Esophagus muscularis mucosa (tissue), 4 donors: ENCODE measurements at regions not wholly inside any gene's neighbourhood (a gene's known extent, or its start where the extent isn't known, plus 50 kb on each side); places are given as distances from the start of the nearest gene placed in this dataset.

Experiments
- DNase-seq: peaks from one replicate; pipeline ENCODE4 v3.0.0-alpha.2; 2017; ENCODE audit errors: extremely low spot score
- H3K27ac ChIP-seq, 4 donors: fragments of 200-600 bp; sonication (generic); replicated peaks in 1 of 4; 1 replicate in 3 of 4; 2 replicates in 1 of 4; pipeline ENCODE4 v1.5.1; 2016 to 2019; ENCODE audit warnings: mild to moderate bottlenecking in 1 of 4
- H3K27me3 ChIP-seq, 4 donors: fragments of 200-600 bp; sonication (generic); one replicate each; pipeline versions ENCODE4 v1.5.1 to v1.6.0; 2016 to 2019
- H3K36me3 ChIP-seq, 4 donors: fragments of 200-600 bp; sonication (generic); one replicate each; pipeline ENCODE4 v1.5.1; 2016 to 2019
- H3K4me1 ChIP-seq, 4 donors: fragments of 200-600 bp; sonication (generic); one replicate each; pipeline ENCODE4 v1.5.1; 2016 to 2019
- H3K4me3 ChIP-seq, 4 donors: fragments of 200-600 bp; sonication (generic); 1 replicate in 2 of 4; 2 replicates in 2 of 4; pipeline ENCODE4 v1.5.1; 2016 to 2019; ENCODE audit warnings: mild to moderate bottlenecking in 4 of 4, moderate library complexity in 1 of 4
- H3K9me3 ChIP-seq, 4 donors: fragments of 200-600 bp; sonication (generic); 1 replicate in 3 of 4; 2 replicates in 1 of 4; pipeline ENCODE4 v1.5.1; 2016 to 2019
- EP300 ChIP-seq: sonication (generic); formaldehyde crosslinking; IDR thresholded peaks from one replicate; pipeline ENCODE4 v1.6.1; 2017; ENCODE audit warnings: antibody characterized with exemption
- POLR2A ChIP-seq: fragments of 450-650 bp; IDR thresholded peaks from one replicate; pipeline ENCODE4 v1.6.1; 2017; ENCODE audit warnings: antibody characterized with exemption, moderate library complexity, mild to moderate bottlenecking, low read depth
- POLR2AphosphoS5 ChIP-seq, 2 donors: sonication (generic); formaldehyde crosslinking; IDR thresholded peaks; one replicate each; pipeline ENCODE4 v1.6.1; 2017; ENCODE audit warnings: antibody characterized with exemption in 2 of 2
- WGBS: methylation state at CpG from one replicate; pipeline ENCODE4 v1.1.5; 2018; 5-methylcytosine and 5-hydroxymethylcytosine counted together
- intact Hi-C: fragments of 100-400 bp; cut with DNase I; formaldehyde crosslinking; loops from one replicate; pipeline ENCODE4 v1.15.1; 2023
- TF ChIP-seq, protein P1 (sequence below), 3 experiments: fragments of 200-600 bp in 2 of 3; fragments of 450-650 bp in 1 of 3; sonication (generic) in 2 of 3; IDR thresholded peaks; one replicate each; pipeline ENCODE4 v1.5.1; 2017 to 2019; ENCODE audit warnings: antibody characterized with exemption in 3 of 3, mild to moderate bottlenecking in 2 of 3, moderate library complexity in 1 of 3

DNA sequence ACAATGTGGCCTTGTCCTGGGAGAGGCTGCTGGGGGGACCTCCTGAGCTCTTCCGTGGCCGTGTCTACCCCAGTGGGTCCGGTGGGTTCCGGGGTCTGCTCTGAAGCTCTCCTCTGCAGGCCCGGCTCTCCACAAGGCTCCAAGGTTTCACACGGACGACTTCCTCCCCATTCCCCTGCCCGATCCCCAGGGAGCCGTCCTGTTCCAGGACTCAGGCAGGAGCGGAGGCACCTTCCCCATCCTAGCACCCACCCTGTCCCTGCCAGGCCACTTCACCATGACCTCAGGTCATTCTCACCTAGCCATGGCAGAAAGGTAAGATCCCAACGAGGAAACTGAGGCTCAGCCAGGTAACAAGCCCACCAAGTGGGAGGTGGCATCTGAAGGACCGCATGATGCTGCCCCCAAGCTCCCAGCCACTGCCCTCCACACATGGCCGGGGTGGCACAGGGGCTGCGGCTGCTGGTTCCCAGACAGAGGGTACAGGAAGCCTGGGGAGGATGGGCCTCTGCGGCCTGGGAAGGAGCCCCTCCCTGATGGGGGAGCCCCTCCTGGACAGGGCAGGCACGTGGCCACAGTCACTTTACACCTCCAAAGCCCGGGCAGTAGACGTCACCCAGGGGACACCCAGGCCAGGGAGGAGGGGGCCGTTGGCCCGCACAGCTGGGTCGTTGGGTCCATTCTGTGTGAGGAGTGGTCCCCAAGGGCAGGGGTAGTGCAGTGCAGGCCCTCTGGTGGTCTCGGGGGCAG, 274.0 kb downstream of the NDUFA10 start:
- TF ChIP-seq, protein P1, sequence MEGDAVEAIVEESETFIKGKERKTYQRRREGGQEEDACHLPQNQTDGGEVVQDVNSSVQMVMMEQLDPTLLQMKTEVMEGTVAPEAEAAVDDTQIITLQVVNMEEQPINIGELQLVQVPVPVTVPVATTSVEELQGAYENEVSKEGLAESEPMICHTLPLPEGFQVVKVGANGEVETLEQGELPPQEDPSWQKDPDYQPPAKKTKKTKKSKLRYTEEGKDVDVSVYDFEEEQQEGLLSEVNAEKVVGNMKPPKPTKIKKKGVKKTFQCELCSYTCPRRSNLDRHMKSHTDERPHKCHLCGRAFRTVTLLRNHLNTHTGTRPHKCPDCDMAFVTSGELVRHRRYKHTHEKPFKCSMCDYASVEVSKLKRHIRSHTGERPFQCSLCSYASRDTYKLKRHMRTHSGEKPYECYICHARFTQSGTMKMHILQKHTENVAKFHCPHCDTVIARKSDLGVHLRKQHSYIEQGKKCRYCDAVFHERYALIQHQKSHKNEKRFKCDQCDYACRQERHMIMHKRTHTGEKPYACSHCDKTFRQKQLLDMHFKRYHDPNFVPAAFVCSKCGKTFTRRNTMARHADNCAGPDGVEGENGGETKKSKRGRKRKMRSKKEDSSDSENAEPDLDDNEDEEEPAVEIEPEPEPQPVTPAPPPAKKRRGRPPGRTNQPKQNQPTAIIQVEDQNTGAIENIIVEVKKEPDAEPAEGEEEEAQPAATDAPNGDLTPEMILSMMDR (IDR thresholded peaks at IDR 0.05) = no peak
- TF ChIP-seq POLR2A (no peak), EP300 (no peak), POLR2AphosphoS5 (IDR thresholded peaks at IDR 0.05) (no peak)
- no peaks in the 10 kb centered on the region for H3K27me3 ChIP-seq
- no peak overlapping the region for H3K4me3 ChIP-seq
- no peaks in the 10 kb centered on the region for H3K9me3 ChIP-seq
- no peak for DNase-seq
- intact Hi-C loops = no loop called here
- H3K27ac ChIP-seq = no peak overlapping the region
- peaks cover 0 to 14% (median 13%) of the 10 kb centered on the region in 4 donors for H3K4me1 ChIP-seq
- H3K36me3 ChIP-seq = no peaks in the 10 kb centered on the region
- WGBS = 81% methylated on average over 10 of the region's 22 CpGs

DNA sequence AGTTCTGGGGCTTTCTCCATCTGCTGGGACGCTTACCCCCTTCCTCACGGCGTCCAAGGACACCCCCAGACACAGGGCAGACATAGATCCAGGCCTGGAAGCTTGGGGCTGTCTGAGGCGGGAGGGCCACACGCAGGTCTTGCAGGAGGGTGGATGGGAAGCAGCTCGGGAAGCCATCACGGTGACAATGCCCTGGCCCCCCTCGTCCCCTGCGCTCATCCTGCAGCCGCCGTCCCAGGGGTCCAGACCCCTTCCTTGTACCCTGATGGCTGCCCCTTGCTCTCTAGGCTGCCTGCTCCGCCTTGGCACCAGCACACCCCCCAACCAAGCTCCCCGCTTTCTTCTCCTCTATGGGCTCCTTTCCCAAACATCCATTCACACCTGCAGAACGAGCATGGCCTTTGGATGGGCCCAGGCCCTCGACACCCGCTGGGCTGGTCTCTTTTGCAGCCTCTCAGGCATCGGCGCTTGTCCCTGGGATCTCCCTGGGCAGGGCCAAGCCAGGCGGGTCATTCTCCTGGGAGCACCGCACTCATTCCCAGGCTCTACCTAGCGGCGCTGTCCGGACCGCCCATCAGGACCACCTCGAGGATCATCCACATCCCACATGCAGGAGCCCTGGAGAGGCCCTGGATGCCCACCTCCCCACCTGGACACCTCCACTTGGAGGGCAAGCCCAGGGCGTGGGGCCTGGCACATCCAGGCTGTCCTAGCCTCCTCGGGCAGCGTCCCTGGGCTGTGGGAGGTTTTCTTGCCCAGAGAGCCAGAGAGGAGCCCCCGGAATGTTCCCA, 274.9 kb downstream of the NDUFA10 start:
- no peaks in the 10 kb centered on the region for H3K36me3 ChIP-seq
- no peak for DNase-seq
- H3K27me3 ChIP-seq = no peaks in the 10 kb centered on the region
- WGBS = 89% methylated on average over 22 of the region's 29 CpGs
- no peak overlapping the region for H3K4me3 ChIP-seq
- peaks cover 0 to 13% (median 13%) of the 10 kb centered on the region in 4 donors for H3K4me1 ChIP-seq
- no peak for TF ChIP-seq POLR2AphosphoS5 (IDR thresholded peaks at IDR 0.05)
- TF ChIP-seq POLR2A = no peak
- TF ChIP-seq EP300 = no peak
- TF ChIP-seq, protein P1 (IDR thresholded peaks at IDR 0.05) = no peak
- intact Hi-C loops = no loop called here
- H3K9me3 ChIP-seq = no peaks in the 10 kb centered on the region
- H3K27ac ChIP-seq = no peak overlapping the region

DNA sequence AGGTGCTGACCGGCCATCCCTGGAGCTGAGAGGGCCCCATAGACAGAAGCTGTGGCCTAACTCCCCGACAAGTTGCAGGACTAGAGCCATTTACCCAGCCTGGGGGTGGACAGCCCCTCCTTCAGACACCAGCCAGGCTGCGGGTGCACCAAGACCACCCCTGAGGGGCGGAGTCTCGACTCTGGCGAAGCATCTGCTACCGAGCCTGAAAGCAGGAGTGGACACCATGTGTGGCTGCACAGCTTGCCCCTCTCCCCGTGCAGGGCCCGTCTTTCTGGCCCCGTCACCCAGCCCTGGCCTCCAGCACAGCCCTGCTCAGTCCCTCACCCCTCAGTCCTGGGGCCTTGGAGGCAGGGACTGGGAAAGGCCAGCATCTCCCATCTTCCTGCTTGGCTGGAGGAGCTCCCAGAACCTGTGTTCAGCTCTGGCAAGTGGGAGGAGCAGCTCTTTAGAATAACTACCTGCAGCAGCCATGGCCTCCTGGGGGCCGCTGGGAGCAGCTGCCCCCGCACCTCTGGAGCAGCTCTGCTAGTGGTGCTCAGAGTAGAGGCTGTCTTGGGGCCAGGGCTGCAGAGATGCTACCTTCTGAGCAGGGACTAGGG, 275.8 kb downstream of the NDUFA10 start:
- no peaks in the 10 kb centered on the region for H3K27me3 ChIP-seq
- H3K9me3 ChIP-seq = no peaks in the 10 kb centered on the region
- intact Hi-C loops = no loop called here
- WGBS = 81% methylated on average over 7 of the region's 12 CpGs
- TF ChIP-seq, protein P1 (IDR thresholded peaks at IDR 0.05) = no peak
- no peak for TF ChIP-seq POLR2A
- no peaks in the 10 kb centered on the region for H3K36me3 ChIP-seq
- peaks cover 0 to 13% (median 13%) of the 10 kb centered on the region in 4 donors for H3K4me1 ChIP-seq
- H3K4me3 ChIP-seq = no peak overlapping the region
- no peak for DNase-seq
- H3K27ac ChIP-seq = no peak overlapping the region

DNA sequence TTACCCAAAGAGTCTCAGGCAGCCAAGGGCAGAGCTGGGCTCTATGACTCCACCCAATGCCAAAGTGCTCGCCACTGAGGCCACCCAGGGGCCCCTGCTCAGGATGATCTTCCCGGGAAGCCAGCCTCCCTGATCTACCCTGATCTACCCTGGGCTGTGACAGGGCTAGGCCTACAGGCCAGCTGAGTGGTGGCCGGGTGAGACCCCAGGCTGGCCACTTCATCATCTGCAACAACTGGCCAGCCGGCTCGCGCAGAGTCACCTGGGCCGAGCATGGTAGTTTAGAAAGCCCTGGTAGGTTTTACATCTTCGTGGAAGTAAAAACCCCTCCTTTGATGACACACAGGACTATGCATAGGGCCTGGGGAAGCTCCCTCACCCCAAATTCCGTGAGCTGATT, 276.3 kb downstream of the NDUFA10 start:
- Histone ChIP-seq H3K36me3 (no peaks in the 10 kb centered on the region), H3K4me3 (no peak overlapping the region), H3K27me3 (no peaks in the 10 kb centered on the region), H3K9me3 (no peaks in the 10 kb centered on the region), H3K27ac (no peak overlapping the region), H3K4me1 (peaks cover 0 to 13% (median 13%) of the 10 kb centered on the region in 4 donors)
- intact Hi-C loops = no loop called here
- 100% methylated on average over 1 of the region's 9 CpGs for whole genome bisulfite sequencing
- no peak for DNase-seq
- no peak for TF ChIP-seq EP300
- TF ChIP-seq POLR2A = no peak
- TF ChIP-seq, protein P1 (IDR thresholded peaks at IDR 0.05) = no peak
- TF ChIP-seq POLR2AphosphoS5 (IDR thresholded peaks at IDR 0.05) = no peak
